NCI-H146 treated with DMSO at 0.1 percent for 48 hours (cell line): ENCODE measurements at regions not wholly inside any gene's neighbourhood (a gene's known extent, or its start where the extent isn't known, plus 50 kb on each side); places are given as distances from the start of the nearest gene placed in this dataset.

Experiments
- DNase-seq: peaks from one replicate; lab custom pipeline; 2025; ENCODE audit not compliant: unreplicated experiment; lab: John Stamatoyannopoulos, UW

DNA sequence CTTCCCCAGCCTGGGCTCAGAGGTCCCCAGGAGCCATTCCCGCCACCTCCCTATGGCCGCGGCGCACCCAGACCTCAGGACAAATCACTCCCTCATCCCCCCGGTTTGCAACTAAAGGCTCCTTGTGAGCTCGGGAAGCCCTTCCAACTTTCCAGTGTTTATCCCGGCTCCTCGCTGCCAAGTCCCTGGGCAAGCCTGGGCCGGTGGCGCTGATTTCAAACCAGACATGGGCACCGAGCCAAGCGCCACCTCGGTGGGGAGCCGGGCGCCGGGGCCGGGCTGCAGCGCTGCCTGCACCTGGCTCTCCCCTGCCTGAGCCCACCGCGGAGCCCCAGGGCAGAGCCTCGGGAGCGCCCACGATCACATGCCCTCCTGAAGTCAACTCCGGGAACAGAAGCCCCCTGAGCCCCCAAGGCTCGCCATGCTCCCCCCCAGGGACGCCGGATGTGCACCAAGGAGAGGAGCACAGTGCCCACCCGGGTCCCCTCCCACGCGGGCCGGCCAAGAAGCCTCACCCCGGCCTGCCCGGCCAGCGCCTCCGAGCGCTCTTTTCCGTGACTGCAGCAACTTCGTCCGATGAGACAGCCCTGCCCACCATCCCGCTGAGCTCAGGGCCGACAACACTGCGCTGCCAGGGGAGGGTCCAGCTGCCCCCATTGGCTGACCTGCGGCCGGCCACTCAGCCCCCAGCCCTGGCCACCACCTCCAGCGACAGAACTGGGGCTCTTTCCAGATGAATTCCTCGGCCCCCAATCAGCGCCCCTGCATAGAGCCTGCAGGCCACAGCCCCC, 50.0 kb downstream of the NCOR2 start:
- DNase-seq: peak; percentile 63

- no peak for DNase-seq
Observed at GRCh38 chr12:124516850-124517249, 50.6 kb downstream of the NCOR2 start.

DNA sequence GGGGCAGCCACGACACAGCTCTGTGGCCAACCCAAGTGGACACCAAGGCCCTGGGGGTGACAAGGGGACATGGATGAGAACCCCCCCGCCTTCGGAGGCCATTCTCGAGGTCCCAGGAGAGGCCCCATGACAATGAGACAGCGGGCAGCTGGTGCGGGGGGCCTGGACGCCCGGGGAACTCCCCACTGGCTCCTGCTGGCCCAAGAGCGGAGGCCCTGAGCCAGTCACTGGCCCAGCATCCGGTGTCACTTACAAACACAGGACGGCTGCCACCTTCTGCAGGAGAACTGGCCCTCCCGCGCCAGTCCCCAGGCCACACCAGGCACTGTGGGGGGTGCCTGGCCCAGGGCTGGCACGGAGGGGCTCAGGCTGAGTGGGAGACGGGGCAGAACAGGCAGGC, 51.4 kb downstream of the NCOR2 start:
- no peak for DNase-seq

DNA sequence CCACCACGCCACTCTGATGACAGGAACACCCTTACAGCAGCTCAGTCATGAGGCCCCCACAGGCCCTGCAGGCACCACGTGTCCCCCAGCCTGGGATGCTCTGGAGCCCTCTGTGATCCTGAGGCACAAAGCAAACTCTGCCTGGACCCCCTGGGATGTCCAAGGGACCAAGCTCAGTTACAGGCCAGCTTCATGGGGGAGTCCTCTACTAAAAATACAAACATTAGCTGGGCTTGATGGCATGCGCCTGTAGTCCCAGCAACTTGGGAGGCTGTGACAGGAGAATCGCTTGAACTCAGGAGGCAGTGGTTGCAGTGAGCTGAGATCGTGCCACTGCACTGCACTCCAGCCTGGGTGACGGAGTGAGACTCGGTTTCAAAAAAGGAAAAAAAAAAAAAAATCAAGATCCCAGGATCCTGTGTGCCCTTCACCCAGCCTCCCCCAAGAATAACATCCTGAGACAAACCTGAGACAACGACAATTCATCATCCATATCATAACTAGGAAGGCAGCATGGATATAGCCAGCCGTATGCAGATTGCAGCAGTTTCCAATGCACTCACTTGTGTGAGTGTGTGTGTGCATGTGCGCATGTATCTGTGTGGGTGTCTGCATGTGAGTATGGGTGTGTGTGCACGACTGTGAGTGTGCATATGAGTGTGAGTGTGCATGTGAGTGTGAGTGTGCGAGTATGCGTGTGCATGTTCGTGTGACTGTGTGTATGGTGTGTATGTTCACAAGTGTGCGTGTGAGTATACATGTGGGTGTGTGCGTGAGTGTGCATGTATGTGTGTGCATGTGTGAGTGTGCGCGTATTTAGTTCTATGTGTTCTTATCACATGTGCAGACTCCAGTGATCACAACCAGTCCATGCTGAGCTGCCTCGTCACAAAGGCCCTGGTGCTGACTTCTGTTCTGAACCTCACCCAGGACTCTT, 52.1 kb downstream of the NCOR2 start:
- DNase-seq: no peak

GRCh38 chr12:124514145-124514995, 53.0 kb downstream of the NCOR2 start:
- no peak for DNase-seq

DNA sequence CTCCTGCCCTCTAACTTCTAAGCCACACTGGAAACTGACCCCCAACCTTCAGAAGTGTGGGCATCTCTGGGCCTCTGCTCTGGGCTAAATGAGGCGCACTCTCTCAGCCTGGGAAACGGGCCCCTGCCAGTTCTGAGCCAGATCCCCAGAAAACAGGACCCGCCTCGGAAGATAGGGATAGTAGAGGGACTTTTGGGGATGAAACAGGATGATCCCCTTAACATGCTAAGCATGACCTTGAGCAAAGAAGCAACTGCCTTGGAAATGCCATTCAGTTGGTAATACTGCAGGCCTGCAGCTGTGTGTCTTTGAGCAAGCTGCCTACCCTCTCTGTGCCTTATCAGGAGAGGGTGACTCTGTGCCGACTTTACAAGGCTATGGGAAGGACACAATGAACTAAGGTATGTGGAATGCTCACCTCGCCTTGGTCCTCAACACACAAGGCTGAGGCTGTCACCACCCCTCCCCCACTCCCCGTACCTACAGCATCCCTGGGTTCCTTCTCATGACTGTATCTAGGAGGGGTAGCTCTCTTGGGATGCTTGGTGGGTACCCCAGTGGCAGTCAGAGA, 54.0 kb downstream of the NCOR2 start:
- DNase-seq: no peak

- DNase-seq: peak; percentile 62
Observed at GRCh38 chr12:124512667-124513296, 54.6 kb downstream of the NCOR2 start.

DNA sequence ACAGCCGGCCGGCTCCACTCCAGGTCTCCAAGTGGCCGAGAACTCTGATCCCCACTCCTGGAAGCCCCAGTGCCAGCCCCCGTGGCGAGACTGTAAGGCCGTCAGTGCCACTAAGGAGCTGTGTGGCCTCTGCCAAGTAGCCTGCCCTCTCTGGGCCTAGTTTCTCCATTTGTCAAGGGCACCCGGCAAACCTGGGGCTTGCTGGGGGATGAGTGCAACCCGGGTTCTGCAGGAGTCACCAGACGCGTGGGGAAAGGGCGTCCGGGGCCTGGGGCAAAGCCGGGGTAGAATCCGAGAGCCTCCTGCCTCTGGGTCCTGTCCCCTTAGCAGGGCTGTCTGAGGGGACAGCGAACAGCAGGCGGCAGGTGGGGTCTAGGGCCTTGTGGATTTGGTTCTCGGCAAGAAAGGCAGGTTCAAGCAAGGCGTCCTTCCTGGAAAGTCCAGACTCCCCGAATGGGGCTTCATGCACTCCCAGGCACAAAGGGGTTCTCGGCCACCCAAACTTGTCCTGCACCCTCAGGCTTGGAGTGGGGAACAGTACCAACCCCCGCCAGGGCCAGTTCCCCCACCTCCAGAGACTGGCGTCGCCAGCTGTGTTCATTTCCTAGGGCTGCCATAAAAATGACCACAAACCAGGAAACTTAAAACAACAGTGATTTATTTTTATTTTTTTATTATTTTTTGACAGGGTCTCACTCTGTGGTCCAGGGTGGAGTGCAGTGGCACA, 56.0 kb downstream of the NCOR2 start:
- no peak for DNase-seq

DNA sequence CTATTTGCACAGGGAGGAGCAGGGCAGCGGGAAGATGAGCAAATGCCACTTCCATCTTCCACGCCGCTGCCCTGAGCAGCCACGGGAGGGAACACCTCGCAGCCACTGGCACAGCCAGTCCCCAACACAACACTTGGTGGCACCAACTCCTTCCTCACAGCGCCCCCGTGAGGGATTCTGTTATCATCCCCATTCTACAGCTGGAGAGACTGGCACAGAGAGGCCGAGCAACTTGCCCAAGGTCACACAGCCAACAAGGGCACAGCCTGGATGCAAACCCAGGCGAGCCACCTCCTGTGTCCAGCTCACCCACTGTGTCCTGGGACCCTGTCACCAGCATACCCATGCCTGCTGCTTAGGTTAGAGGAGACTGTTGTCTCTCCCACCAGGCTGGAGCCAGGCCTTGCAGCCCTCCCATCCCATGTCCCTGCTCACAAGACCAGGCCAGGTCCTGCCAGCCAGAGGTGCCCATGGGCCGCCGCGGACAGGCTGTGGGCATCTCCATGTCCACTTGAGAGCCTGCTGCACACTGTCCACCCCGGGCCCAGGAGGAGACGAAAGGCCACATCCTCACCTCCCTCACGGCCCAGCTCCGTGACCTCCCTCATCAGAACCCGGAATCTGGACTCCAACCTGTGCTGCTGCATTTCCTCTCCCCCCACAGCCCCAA, 57.0 kb downstream of the NCOR2 start:
- DNase-seq: no peak

DNA sequence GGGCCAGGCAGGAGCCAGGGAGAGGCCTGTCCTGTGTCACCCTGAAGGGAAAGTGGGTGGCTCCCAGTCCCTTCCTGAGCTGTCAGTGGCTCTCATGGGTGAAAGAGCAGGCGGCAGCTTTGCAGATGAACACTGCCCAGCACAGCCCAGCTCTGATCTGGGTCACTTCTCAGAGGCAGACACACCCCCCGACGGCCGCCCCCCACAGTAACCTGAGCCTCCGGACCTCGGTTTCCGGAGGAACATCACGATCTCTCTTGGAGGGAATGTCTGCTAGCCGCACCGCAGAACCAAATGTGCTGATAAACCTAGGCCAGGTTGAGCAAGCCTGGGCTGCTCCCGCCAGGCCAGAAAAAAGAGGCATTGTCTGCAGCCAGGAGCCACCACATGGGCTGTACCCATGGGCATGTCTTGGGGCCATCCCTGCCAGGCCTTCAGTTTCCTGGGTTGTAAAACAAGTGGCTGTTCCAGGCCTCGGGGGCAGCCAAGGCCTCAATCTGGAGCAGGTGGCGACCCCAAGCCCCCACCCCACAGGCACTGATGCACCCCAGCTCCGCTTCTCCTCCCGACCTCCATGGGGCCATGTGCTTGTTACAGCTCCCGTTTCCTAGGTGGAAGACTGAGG, 57.6 kb downstream of the NCOR2 start:
- DNase-seq: no peak

DNA sequence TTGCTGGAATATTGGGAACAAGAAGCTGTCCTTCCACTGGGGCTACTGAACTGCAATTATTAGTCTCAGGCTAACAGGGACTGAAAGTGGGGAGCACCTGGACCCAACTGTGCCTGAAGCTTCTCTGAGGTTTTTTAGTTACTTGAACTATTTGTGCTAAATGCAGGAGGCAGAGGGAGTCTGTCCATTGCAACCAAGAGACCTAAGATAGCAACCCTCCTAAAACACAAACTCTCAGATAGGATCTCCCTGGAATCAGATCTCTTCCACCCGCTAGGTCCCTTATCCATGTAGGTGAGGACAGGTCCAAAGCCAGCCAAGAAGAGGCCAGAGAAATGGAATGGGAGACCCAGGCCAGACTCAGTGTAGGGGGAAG, 58.1 kb downstream of the NCOR2 start:
- DNase-seq: no peak

DNA sequence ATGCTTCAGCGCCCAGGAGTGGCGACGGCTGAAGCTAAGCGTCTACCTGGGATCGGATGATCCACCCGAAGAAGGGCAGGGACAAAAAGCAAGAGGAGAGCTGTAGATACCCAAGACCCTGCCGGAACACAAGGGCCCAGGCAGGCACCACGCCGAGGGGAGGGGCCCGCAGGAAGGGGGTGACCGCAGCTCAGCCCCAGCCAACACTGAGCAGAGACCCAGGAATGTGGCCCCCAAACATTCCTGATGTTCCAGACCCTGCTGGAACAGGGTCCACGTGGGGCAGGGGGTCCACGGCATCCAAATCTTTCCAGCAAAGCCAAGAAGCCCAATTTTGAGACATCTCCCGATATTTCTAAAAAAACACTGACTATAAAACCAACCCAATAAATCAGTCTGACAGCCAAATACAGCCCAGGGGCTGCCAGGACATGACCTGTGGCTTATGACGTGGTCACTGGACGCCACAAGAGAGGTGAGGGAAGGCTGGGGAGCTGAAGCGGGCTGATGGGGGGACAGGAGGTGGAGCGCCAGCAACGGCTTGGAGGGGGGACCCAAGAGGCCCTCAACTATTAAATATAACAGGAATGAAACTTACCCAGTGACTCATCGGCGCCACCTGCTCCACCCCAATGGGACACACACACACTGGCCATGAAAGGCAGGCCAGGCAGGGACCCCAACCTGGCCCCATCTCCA, 58.9 kb downstream of the NCOR2 start:
- no peak for DNase-seq

GRCh38 chr12:124507188-124508109, 60.0 kb downstream of the NCOR2 start:
- DNase-seq: no peak

- no peak for DNase-seq
Observed at GRCh38 chr12:124506832-124507153, 60.6 kb downstream of the NCOR2 start.

GRCh38 chr12:124506145-124506831, 61.1 kb downstream of the NCOR2 start:
- DNase-seq: peak; percentile 28

DNA sequence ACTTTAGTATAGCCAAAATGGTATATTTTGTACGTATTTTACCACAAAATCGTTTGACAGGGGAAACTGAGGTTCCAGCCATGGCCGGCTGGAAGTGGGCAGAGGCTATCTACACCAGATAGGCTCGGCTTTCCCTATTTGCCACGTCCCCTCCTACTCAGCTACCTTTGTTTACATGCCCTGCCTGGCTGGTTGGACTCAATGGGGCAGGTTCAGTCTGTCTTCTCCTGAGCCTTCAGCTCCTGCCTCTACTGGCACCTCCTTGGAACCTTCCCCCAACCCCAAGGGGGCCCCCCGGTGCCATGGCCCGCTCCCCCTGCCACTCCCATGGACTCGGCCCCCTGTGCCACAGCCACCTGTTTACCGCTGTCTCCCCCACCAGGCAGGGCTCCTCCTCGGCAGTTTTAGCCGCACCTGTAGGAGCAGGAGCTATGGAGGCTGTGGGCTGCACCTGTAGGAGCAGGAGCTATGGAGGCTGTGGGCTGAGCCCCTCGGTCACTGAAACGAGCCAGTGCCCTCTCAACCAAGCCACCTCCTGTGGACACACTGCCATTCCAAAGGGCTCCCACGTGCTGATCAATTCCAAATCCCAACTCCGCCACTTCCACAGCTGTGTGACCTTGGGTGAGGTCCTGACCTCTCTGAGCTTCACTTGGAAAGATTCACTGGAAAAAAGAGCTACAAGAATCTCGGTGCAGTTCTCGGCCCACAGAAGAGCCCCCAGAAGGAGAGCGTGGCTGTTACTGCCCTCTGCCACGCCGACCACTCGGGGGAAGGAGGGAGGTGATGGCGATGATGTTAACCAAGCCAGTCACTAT, 62.2 kb downstream of the NCOR2 start:
- DNase-seq: no peak
